HCT116 (cell line): ENCODE measurements at regions not wholly inside any gene's neighbourhood (a gene's known extent, or its start where the extent isn't known, plus 50 kb on each side); places are given as distances from the start of the nearest gene placed in this dataset.

Source experiments
- ATAC-seq: fragments of 200-7000 bp; cut with Tn5 transposase; 2 replicates; pipeline ENCODE4 v1.9.1; 2020; ENCODE audit warnings: mild to moderate bottlenecking, moderate library complexity
- BruUV-seq: library from RNA; stranded (reverse); fragments of 400-500 nt; replicated peaks from 2 replicates; lab custom pipeline; 2021; lab: Mats Ljungman, UMichigan
- CTCF ChIA-PET: fragments of 300-600 bp; sonication (Branson Sonifier 250); formaldehyde crosslinking; loops from one replicate; lab custom pipeline; 2021; ENCODE audit warnings: antibody characterized with exemption; lab: Charles Lee
- POLR2A ChIA-PET: fragments of 300-600, 350-600 bp; sonication (Branson Sonifier 250); formaldehyde crosslinking; loops from one replicate; lab custom pipeline; 2021; ENCODE audit warnings: antibody characterized with exemption; lab: Charles Lee
- RAD21 ChIA-PET, 2 experiments: fragments of 300-600 bp; sonication (Branson Sonifier 250); formaldehyde crosslinking; loops; one replicate each; lab custom pipeline; 2023; ENCODE audit warnings: low total read pairs in 2 of 2; ENCODE audit not compliant: uncharacterized antibody in 2 of 2, unreplicated experiment in 2 of 2, low non-redundant PET in 1 of 2; lab: Charles Lee
- DNase-seq: peaks from one replicate; pipeline ENCODE4 v3.0.0-alpha.2; 2010; ENCODE audit warnings: low read depth, low spot score
- H2AFZ ChIP-seq: fragments of 200-600 bp; shearing (Covaris generic), sonication (generic); 2 replicates; pipeline ENCODE4 v1.6.1; 2017; ENCODE audit warnings: low read depth, mixed run types, mixed read lengths, antibody characterized with exemption, low read length; ENCODE audit not compliant: poor library complexity, severe bottlenecking
- H3K27ac ChIP-seq: 2 replicates; pipeline ENCODE4 v1.5.1; 2012; ENCODE audit warnings: low read depth, low read length
- H3K27me3 ChIP-seq: fragments of 200-600 bp; sonication (generic); 2 replicates; pipeline ENCODE4 v1.6.1; 2016; ENCODE audit warnings: mixed run types, low read length, mixed read lengths; ENCODE audit not compliant: insufficient read depth
- H3K36me3 ChIP-seq, 2 experiments: fragments of 200-500 bp in 1 of 2; fragments of 200-600 bp in 1 of 2; sonication (Bioruptor generic) in 1 of 2; sonication (generic) in 1 of 2; 2 replicates each; pipeline versions ENCODE4 v1.5.1 to v1.6.1; 2014 to 2016; ENCODE audit warnings: low read length in 2 of 2, inconsistent platforms in 1 of 2, mixed read lengths in 1 of 2, mixed run types in 1 of 2; ENCODE audit not compliant: insufficient read depth in 2 of 2, control insufficient read depth in 1 of 2
- H3K4me1 ChIP-seq, 2 experiments: fragments of 200-600 bp in 1 of 2; sonication (generic) in 1 of 2; 2 replicates each; pipeline versions ENCODE4 v1.5.1 to v1.6.1; 2012 to 2017; ENCODE audit warnings: low read length in 2 of 2, inconsistent platforms in 1 of 2, mild to moderate bottlenecking in 1 of 2, mixed read lengths in 1 of 2, mixed run types in 1 of 2, moderate library complexity in 1 of 2; ENCODE audit not compliant: insufficient read depth in 2 of 2, control insufficient read depth in 1 of 2
- H3K4me2 ChIP-seq: fragments of 200-600 bp; sonication (generic); 2 replicates; pipeline ENCODE4 v1.6.1; 2017; ENCODE audit warnings: mixed run types, low read length, mixed read lengths
- H3K4me3 ChIP-seq, 2 experiments: fragments of 200-600 bp in 1 of 2; sonication (generic) in 1 of 2; replicated peaks in 1 of 2; 2 replicates each; pipeline ENCODE4 v1.5.1; 2011 to 2016; ENCODE audit warnings: low read length in 2 of 2, control low read depth in 1 of 2, low read depth in 1 of 2, mild to moderate bottlenecking in 1 of 2, mixed read lengths in 1 of 2, mixed run types in 1 of 2
- H3K79me2 ChIP-seq: fragments of 200-600 bp; sonication (generic); 2 replicates; pipeline ENCODE4 v1.6.1; 2017; ENCODE audit warnings: mild to moderate bottlenecking, mixed run types, low read length, moderate library complexity, mixed read lengths; ENCODE audit not compliant: insufficient read depth
- H3K9ac ChIP-seq: fragments of 200-600 bp; sonication (generic); 2 replicates; pipeline ENCODE4 v1.6.1; 2016; ENCODE audit warnings: low read length, mixed read lengths
- H3K9me2 ChIP-seq: fragments of 200-600 bp; sonication (generic), shearing (Covaris generic); 2 replicates; pipeline ENCODE4 v1.6.1; 2017; ENCODE audit warnings: mixed run types, mild to moderate bottlenecking, moderate library complexity; ENCODE audit not compliant: insufficient read depth
- H3K9me3 ChIP-seq, 2 experiments: fragments of 200-500 bp in 1 of 2; fragments of 200-600 bp in 1 of 2; sonication (Bioruptor generic) in 1 of 2; sonication (generic) in 1 of 2; 2 replicates each; pipeline ENCODE4 v1.6.1; 2014 to 2017; ENCODE audit warnings: low read length in 2 of 2, mixed read lengths in 2 of 2, inconsistent platforms in 1 of 2, low read depth in 1 of 2, mild to moderate bottlenecking in 1 of 2, mixed run types in 1 of 2, moderate library complexity in 1 of 2; ENCODE audit not compliant: control insufficient read depth in 1 of 2, insufficient read depth in 1 of 2
- H4K20me1 ChIP-seq: fragments of 200-600 bp; sonication (generic), shearing (Covaris generic); 2 replicates; pipeline ENCODE4 v1.6.1; 2017; ENCODE audit warnings: mixed run types, mild to moderate bottlenecking, moderate library complexity; ENCODE audit not compliant: insufficient read depth
- CEBPB ChIP-seq: IDR thresholded peaks from 2 replicates; pipeline ENCODE4 v1.6.1; 2012; ENCODE audit warnings: low read depth
- EGR1 ChIP-seq: IDR thresholded peaks from 2 replicates; pipeline ENCODE4 v1.6.1; 2012; ENCODE audit warnings: low read depth
- ELF1 ChIP-seq: IDR thresholded peaks from 2 replicates; pipeline ENCODE4 v1.6.1; 2012; ENCODE audit warnings: low read depth, borderline replicate concordance
- EZH2 ChIP-seq: fragments of 200-600 bp; sonication (generic); IDR thresholded peaks from 2 replicates; pipeline ENCODE4 v1.6.1; 2017; ENCODE audit warnings: antibody characterized with exemption, mixed run types
- EZH2phosphoT487 ChIP-seq: fragments of 200-600 bp; IDR thresholded peaks from 2 replicates; pipeline ENCODE4 v1.6.1; 2018; ENCODE audit warnings: antibody characterized with exemption, borderline replicate concordance
- FOSL1 ChIP-seq: IDR thresholded peaks from 2 replicates; pipeline ENCODE4 v1.6.1; 2012; ENCODE audit warnings: low read depth
- JUND ChIP-seq: IDR thresholded peaks from 2 replicates; pipeline ENCODE4 v1.6.1; 2012
- POLR2A ChIP-seq: IDR thresholded peaks from 2 replicates; pipeline ENCODE4 v1.7.0; 2011; ENCODE audit warnings: borderline replicate concordance; ENCODE audit not compliant: insufficient read depth, insufficient read length; ENCODE audit errors: extremely low read depth
- REST ChIP-seq: IDR thresholded peaks from 2 replicates; pipeline ENCODE4 v1.6.1; 2012; ENCODE audit warnings: low read depth
- SIN3A ChIP-seq: IDR thresholded peaks from 2 replicates; pipeline ENCODE4 v1.6.1; 2012; ENCODE audit warnings: low read depth
- SP1 ChIP-seq: IDR thresholded peaks from 2 replicates; pipeline ENCODE4 v1.6.1; 2012; ENCODE audit warnings: low read depth
- SRF ChIP-seq: IDR thresholded peaks from 2 replicates; pipeline ENCODE4 v1.6.1; 2012; ENCODE audit warnings: low read depth
- TCF7L2 ChIP-seq: IDR thresholded peaks from 2 replicates; pipeline ENCODE4 v1.7.0; 2011; ENCODE audit warnings: borderline replicate concordance, inconsistent platforms; ENCODE audit not compliant: insufficient read depth, insufficient read length; ENCODE audit errors: extremely low read depth
- ZNF274 ChIP-seq: fragments of 200-500 bp; sonication (Bioruptor generic); IDR thresholded peaks from 2 replicates; pipeline ENCODE4 v1.6.1; 2014; ENCODE audit warnings: mild to moderate bottlenecking, low read depth, low read length, inconsistent platforms
- intact Hi-C: fragments of 100-400 bp; cut with micrococcal nuclease; formaldehyde crosslinking; loops from 2 replicates; pipeline ENCODE4 v1.10.0; 2022
- TF ChIP-seq, protein P1 (sequence below), 3 experiments: fragments of 200-600 bp in 1 of 3; sonication (generic) in 1 of 3; IDR thresholded peaks in 2 of 3; conservative IDR thresholded peaks in 1 of 3; 2 replicates each; pipeline ENCODE4 v1.5.1; 2012 to 2017; ENCODE audit warnings: low read depth in 2 of 3, low read length in 2 of 3, antibody characterized with exemption in 1 of 3, borderline replicate concordance in 1 of 3, control low read depth in 1 of 3, mild to moderate bottlenecking in 1 of 3, mixed read lengths in 1 of 3, mixed run types in 1 of 3, moderate library complexity in 1 of 3; ENCODE audit not compliant: insufficient read depth in 1 of 3

GRCh38 chr4:43607827-43608461, 715.4 kb downstream of the GRXCR1 start:
- no peaks in the 10 kb centered on the region for H3K9me2 ChIP-seq
- H2AFZ ChIP-seq, result no peak overlapping the region
- H3K4me3 ChIP-seq, result no peak overlapping the region
- no peaks in the 10 kb centered on the region for H3K36me3 ChIP-seq
- TF ChIP-seq FOSL1 (no peak), EZH2phosphoT487 (no peak), JUND (no peak), EZH2 (no peak), EGR1 (no peak), SIN3A (no peak)
- no peaks in the 10 kb centered on the region for H3K4me1 ChIP-seq
- DNase-seq (no peak), ATAC-seq (no peak)
- intact Hi-C loops, result no loop called here
- ChIA-PET RAD21 (no interaction called here), CTCF (no interaction called here), POLR2A (no interaction called here)
- H3K79me2 ChIP-seq, result no peaks in the 10 kb centered on the region
- no peak overlapping the region for H3K9ac ChIP-seq
- no peaks in the 10 kb centered on the region for H3K27me3 ChIP-seq
- no TSS peak for BruUV-seq
- no peak overlapping the region for H3K4me2 ChIP-seq
- no peaks in the 10 kb centered on the region for H4K20me1 ChIP-seq
- no peak overlapping the region for H3K27ac ChIP-seq
- H3K9me3 ChIP-seq, result peaks cover 7 to 22% of the 10 kb centered on the region in 2 experiments; a peak in 2 of 4 replicates

GRCh38 chr4:43619219-43619618, 726.7 kb downstream of the GRXCR1 start:
- H3K4me2 ChIP-seq, result no peak overlapping the region
- no peak for ATAC-seq
- no TSS peak for BruUV-seq
- H3K79me2 ChIP-seq, result no peaks in the 10 kb centered on the region
- H2AFZ ChIP-seq, result no peak overlapping the region
- peaks cover 11 to 17% of the 10 kb centered on the region in 2 experiments; a peak in 3 of 4 replicates for H3K9me3 ChIP-seq
- H3K9ac ChIP-seq, result no peak overlapping the region
- no peaks in the 10 kb centered on the region for H3K4me1 ChIP-seq
- no peaks in the 10 kb centered on the region for H3K36me3 ChIP-seq
- no peak overlapping the region for H3K4me3 ChIP-seq
- DNase-seq, result no peak
- TF ChIP-seq SIN3A (no peak), ELF1 (no peak), REST (no peak), EZH2 (no peak), POLR2A (no peak), FOSL1 (no peak), SRF (no peak), EGR1 (no peak), TCF7L2 (no peak), SP1 (no peak), CEBPB (no peak), ZNF274 (no peak), JUND (no peak)
- TF ChIP-seq, protein P1, sequence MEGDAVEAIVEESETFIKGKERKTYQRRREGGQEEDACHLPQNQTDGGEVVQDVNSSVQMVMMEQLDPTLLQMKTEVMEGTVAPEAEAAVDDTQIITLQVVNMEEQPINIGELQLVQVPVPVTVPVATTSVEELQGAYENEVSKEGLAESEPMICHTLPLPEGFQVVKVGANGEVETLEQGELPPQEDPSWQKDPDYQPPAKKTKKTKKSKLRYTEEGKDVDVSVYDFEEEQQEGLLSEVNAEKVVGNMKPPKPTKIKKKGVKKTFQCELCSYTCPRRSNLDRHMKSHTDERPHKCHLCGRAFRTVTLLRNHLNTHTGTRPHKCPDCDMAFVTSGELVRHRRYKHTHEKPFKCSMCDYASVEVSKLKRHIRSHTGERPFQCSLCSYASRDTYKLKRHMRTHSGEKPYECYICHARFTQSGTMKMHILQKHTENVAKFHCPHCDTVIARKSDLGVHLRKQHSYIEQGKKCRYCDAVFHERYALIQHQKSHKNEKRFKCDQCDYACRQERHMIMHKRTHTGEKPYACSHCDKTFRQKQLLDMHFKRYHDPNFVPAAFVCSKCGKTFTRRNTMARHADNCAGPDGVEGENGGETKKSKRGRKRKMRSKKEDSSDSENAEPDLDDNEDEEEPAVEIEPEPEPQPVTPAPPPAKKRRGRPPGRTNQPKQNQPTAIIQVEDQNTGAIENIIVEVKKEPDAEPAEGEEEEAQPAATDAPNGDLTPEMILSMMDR (IDR thresholded peaks at IDR 0.05 in 2 of 3, conservative IDR thresholded peaks at IDR 0.05 in 1 of 3; ENCODE audit: borderline replicate concordance in 1 of 3, insufficient read depth in 1 of 3, low read depth in 2 of 3, low read length in 2 of 3), result no peak
- no peaks in the 10 kb centered on the region for H3K9me2 ChIP-seq
- ChIA-PET RAD21 (no interaction called here), POLR2A (no interaction called here), CTCF (no interaction called here)
- intact Hi-C loops, result no loop called here
- no peaks in the 10 kb centered on the region for H4K20me1 ChIP-seq
- H3K27ac ChIP-seq, result no peak overlapping the region
- no peaks in the 10 kb centered on the region for H3K27me3 ChIP-seq
